HEK293 (cell line): ENCODE measurements at regions not wholly inside any gene's neighbourhood (a gene's known extent, or its start where the extent isn't known, plus 50 kb on each side); places are given as distances from the start of the nearest gene placed in this dataset.

ENCODE experiments used
- ZXDB ChIP-seq: fragments of 450-650 bp; formaldehyde crosslinking; IDR thresholded peaks from 2 replicates; pipeline ENCODE4 v1.5.1; 2016; ENCODE audit warnings: missing biosample characterization, missing genetic modification characterization
- TF ChIP-seq, protein P1 (sequence below): fragments of 450-650 bp; formaldehyde crosslinking; IDR thresholded peaks from 2 replicates; pipeline ENCODE4 v1.5.1; 2016; ENCODE audit warnings: missing biosample characterization, missing genetic modification characterization
- TF ChIP-seq, protein P2 (sequence below): sonication (generic); formaldehyde crosslinking; IDR thresholded peaks from 2 replicates; pipeline ENCODE4 v1.8.1; 2022; ENCODE audit warnings: mild to moderate bottlenecking, moderate library complexity, missing genetic modification reagents

DNA sequence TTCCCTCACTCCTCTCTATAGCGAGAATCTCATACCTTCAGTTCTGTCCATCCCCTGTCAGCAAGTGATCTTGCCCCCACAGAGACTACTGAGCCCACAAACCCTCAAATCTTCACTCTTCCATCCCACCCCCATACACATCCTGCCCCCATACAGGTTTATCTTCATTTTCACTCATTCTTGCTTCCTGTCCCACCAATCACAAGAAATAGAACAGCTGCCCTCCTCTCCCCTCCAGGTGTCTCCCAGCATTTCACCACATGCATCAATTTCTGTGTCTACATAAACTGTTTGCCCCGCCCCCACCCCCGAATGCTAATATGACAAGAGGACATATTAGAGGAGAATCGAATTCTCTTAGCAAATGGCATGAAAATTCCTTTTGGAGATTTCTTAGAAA is 54.9 kb upstream of the CARMIL1 start:
- TF ChIP-seq ZXDB (tag by site-specific recombination) = no peak
- TF ChIP-seq, protein P1, sequence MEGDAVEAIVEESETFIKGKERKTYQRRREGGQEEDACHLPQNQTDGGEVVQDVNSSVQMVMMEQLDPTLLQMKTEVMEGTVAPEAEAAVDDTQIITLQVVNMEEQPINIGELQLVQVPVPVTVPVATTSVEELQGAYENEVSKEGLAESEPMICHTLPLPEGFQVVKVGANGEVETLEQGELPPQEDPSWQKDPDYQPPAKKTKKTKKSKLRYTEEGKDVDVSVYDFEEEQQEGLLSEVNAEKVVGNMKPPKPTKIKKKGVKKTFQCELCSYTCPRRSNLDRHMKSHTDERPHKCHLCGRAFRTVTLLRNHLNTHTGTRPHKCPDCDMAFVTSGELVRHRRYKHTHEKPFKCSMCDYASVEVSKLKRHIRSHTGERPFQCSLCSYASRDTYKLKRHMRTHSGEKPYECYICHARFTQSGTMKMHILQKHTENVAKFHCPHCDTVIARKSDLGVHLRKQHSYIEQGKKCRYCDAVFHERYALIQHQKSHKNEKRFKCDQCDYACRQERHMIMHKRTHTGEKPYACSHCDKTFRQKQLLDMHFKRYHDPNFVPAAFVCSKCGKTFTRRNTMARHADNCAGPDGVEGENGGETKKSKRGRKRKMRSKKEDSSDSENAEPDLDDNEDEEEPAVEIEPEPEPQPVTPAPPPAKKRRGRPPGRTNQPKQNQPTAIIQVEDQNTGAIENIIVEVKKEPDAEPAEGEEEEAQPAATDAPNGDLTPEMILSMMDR (tag by site-specific recombination) = no peak
- TF ChIP-seq, protein P2, sequence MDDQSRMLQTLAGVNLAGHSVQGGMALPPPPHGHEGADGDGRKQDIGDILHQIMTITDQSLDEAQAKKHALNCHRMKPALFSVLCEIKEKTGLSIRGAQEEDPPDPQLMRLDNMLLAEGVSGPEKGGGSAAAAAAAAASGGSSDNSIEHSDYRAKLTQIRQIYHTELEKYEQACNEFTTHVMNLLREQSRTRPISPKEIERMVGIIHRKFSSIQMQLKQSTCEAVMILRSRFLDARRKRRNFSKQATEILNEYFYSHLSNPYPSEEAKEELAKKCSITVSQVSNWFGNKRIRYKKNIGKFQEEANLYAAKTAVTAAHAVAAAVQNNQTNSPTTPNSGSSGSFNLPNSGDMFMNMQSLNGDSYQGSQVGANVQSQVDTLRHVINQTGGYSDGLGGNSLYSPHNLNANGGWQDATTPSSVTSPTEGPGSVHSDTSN = no peak
